ENCODE measurements at regions not wholly inside any gene's neighbourhood (a gene's known extent, or its start where the extent isn't known, plus 50 kb on each side); places are given as distances from the start of the nearest gene placed in this dataset.

DNA sequence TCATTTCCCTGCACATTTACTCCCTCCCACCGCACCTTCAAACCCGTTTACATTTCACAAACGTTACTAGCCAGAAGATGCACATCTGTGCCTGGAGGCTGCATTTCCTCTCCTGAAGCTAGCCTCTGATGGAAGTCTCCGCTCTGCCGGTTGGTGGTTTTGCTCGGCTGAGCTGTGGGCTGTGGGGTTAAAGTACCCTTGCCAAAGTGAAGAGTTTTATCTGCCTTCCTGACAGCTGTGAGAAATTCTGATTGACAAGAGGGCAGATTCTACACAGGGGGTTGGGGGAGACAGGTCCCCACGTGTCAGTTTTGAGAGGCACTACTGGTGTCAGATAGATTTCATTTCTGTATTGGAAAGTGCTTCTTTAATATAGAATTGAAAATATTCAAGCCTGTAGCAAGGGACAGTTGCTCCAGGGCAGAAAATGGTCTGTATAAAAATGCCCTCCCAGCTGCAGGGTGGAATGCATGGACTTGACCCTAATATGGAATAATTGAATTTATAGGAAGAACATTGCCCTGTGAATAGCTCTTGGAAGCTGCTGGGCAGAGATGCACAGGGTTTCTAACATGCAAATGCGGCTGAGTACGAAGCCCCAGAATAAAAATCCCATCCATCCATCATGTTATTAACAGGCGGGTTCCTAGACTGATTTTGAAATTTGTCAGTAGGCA lies 201.1 kb upstream of the RGMA start:
- Histone ChIP-seq H3K27ac (no peak overlapping the region), H3K36me3 (no peaks in the 10 kb centered on the region), H3K4me1 (no peaks in the 10 kb centered on the region), H3K9me3 (no peaks in the 10 kb centered on the region), H3K27me3 (no peaks in the 10 kb centered on the region), H3K4me3 (no peak overlapping the region)
- TF ChIP-seq POLR2A (IDR thresholded peaks at IDR 0.05) (no peak), CTCF (IDR thresholded peaks at IDR 0.05) (no peak), POLR2AphosphoS5 (IDR thresholded peaks at IDR 0.05) (no peak)
- intact Hi-C loops (cut with DNase I; ENCODE audit: low total_unique reads): no loop called here
- no peak for DNase-seq (ENCODE audit: low spot score in 2 of 2)

GRCh38 chr15:93288728-93289294 lies 199.8 kb upstream of the RGMA start:
- Histone ChIP-seq H3K9me3 (no peaks in the 10 kb centered on the region), H3K36me3 (no peaks in the 10 kb centered on the region), H3K27me3 (no peaks in the 10 kb centered on the region), H3K4me3 (no peak overlapping the region), H3K4me1 (no peaks in the 10 kb centered on the region), H3K27ac (no peak overlapping the region)
- TF ChIP-seq POLR2AphosphoS5 (IDR thresholded peaks at IDR 0.05) (no peak), CTCF (IDR thresholded peaks at IDR 0.05) (no peak), POLR2A (IDR thresholded peaks at IDR 0.05) (no peak)
- DNase-seq (ENCODE audit: low spot score in 2 of 2): no peak
- intact Hi-C loops (cut with DNase I; ENCODE audit: low total_unique reads): no loop called here

- intact Hi-C loops (cut with DNase I; ENCODE audit: low total_unique reads): no loop called here
- H3K27me3 ChIP-seq: no peaks in the 10 kb centered on the region
- H3K36me3 ChIP-seq: no peaks in the 10 kb centered on the region
- TF ChIP-seq POLR2A (IDR thresholded peaks at IDR 0.05) (no peak), POLR2AphosphoS5 (IDR thresholded peaks at IDR 0.05) (no peak), CTCF (IDR thresholded peaks at IDR 0.05) (no peak)
- DNase-seq (ENCODE audit: low spot score in 2 of 2): no peak
- H3K4me3 ChIP-seq: no peak overlapping the region
- no peaks in the 10 kb centered on the region for H3K9me3 ChIP-seq
- no peak overlapping the region for H3K27ac ChIP-seq
- H3K4me1 ChIP-seq: no peaks in the 10 kb centered on the region
Observed at GRCh38 chr15:93286446-93286845, 197.4 kb upstream of the RGMA start.

- no peak for DNase-seq (ENCODE audit: low spot score in 2 of 2)
- H3K27me3 ChIP-seq: no peaks in the 10 kb centered on the region
- no peaks in the 10 kb centered on the region for H3K9me3 ChIP-seq
- no peak overlapping the region for H3K27ac ChIP-seq
- H3K36me3 ChIP-seq: no peaks in the 10 kb centered on the region
- H3K4me3 ChIP-seq: no peak overlapping the region
- no peaks in the 10 kb centered on the region for H3K4me1 ChIP-seq
- intact Hi-C loops (cut with DNase I; ENCODE audit: low total_unique reads): no loop called here
- TF ChIP-seq CTCF (IDR thresholded peaks at IDR 0.05): no peak
- no peak for TF ChIP-seq POLR2A (IDR thresholded peaks at IDR 0.05)
- no peak for TF ChIP-seq POLR2AphosphoS5 (IDR thresholded peaks at IDR 0.05)
Observed at GRCh38 chr15:93283854-93284253, 194.8 kb upstream of the RGMA start.

GRCh38 chr15:93282808-93283207 lies 193.8 kb upstream of the RGMA start:
- TF ChIP-seq POLR2AphosphoS5 (IDR thresholded peaks at IDR 0.05) (no peak), CTCF (IDR thresholded peaks at IDR 0.05) (no peak), POLR2A (IDR thresholded peaks at IDR 0.05) (no peak)
- no peak for DNase-seq (ENCODE audit: low spot score in 2 of 2)

More at GRCh38 chr15:93282808-93283207, 193.8 kb upstream of the RGMA start:
- Histone ChIP-seq H3K9me3 (no peaks in the 10 kb centered on the region), H3K36me3 (no peaks in the 10 kb centered on the region), H3K4me3 (no peak overlapping the region), H3K4me1 (no peaks in the 10 kb centered on the region), H3K27ac (no peak overlapping the region), H3K27me3 (no peaks in the 10 kb centered on the region)
- intact Hi-C loops (cut with DNase I; ENCODE audit: low total_unique reads): no loop called here
